NCI-H1436 (cell line): ENCODE measurements at regions not wholly inside any gene's neighbourhood (a gene's known extent, or its start where the extent isn't known, plus 50 kb on each side); places are given as distances from the start of the nearest gene placed in this dataset.

Source experiments
- DNase-seq: peaks from one replicate; lab custom pipeline; 2025; lab: John Stamatoyannopoulos, UW

- no peak for DNase-seq
Observed at GRCh38 chr5:59956130-59956783, 62.7 kb upstream of the PDE4D start.

DNA sequence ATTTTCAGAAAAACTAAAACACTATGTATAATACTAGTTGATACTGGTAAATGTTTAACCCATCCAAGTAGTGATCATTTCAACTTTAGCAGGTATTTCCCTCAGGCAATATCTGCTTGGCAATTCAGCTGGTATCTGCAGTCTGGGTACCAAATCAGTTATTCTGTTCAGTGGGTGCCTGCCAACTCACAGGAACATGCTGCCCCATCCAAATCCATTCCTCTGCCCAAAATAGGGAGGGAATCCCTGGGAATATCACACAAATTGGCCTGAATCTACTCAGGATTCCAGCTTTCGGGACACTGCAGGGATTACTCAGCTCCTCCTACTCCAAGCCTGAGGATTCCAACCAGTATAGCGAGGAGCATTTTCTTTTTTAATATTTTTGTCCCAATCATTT lies 61.7 kb upstream of the PDE4D start:
- DNase-seq = no peak

DNA sequence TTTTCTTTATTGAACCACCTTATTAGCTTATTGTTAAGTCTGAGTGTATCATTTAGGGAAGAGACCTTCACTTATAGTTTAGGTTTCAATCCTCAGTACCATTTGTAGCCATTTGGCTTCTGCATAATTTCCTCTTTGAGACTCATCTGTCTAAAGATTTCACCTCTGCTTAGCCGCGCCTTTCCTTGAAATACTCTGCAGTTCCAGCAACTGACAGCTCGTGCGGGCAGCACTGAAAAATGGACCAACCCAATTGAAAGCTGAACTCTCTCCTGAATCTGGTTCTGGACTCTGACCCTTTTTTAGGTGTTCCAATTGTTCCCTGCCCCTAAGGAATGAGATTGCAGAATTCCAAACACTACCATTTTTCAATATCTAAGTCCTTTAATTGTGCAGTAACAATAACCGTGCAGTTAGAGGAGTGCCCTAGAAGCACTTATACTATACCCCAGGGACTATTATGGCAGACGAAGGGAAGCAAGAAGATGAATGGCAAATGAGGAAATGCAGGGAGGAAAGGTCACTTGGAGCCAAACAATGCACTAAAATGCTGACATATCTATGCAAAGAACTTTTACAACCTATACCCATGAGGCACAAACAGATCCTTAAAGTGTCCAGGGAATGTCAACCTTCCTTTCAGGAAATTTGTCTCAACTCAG lies 50.1 kb upstream of the PDE4D start:
- peak; percentile 66 for DNase-seq
